Endothelial cell of umbilical vein (primary cell): ENCODE measurements at regions not wholly inside any gene's neighbourhood (a gene's known extent, or its start where the extent isn't known, plus 50 kb on each side); places are given as distances from the start of the nearest gene placed in this dataset.

Experiments
- BruUV-seq: library from RNA; stranded (reverse); fragments of 400-500 nt; replicated peaks from 2 replicates; lab custom pipeline; 2021; lab: Mats Ljungman, UMichigan
- CTCF ChIA-PET: fragments of 300-600, 350-600 bp; sonication (Branson Sonifier 250); formaldehyde crosslinking; loops from one replicate; lab custom pipeline; 2021; ENCODE audit warnings: antibody characterized with exemption, inconsistent platforms; lab: Charles Lee
- POLR2A ChIA-PET: fragments of 300-600, 350-600 bp; sonication (Branson Sonifier 250); formaldehyde crosslinking; loops from one replicate; lab custom pipeline; 2021; ENCODE audit warnings: antibody characterized with exemption, inconsistent platforms; lab: Charles Lee
- DNase-seq: peaks from one replicate; pipeline ENCODE4 v3.0.0-alpha.2; 2011; ENCODE audit warnings: low read depth, low spot score
- FAIRE-seq: peaks from 2 replicates; lab custom pipeline; 2011; peaks lifted over from hg19 to GRCh38; lab: Jason Lieb, UNC
- H2AFZ ChIP-seq: 2 replicates; pipeline ENCODE4 v1.6.0; 2012; ENCODE audit warnings: low read depth, low read length, control low read depth, inconsistent platforms
- H3K27ac ChIP-seq: 2 replicates; pipeline ENCODE4 v1.5.1; 2011; ENCODE audit warnings: low read depth, mild to moderate bottlenecking, control low read depth, low read length, moderate library complexity; ENCODE audit not compliant: insufficient read depth
- H3K27me3 ChIP-seq, 2 experiments: 2 replicates each; pipeline versions ENCODE4 v1.6.0 to v1.6.1; 2011; ENCODE audit warnings: low read length in 2 of 2, mixed read lengths in 1 of 2; ENCODE audit not compliant: control insufficient read depth in 2 of 2, insufficient read depth in 2 of 2
- H3K36me3 ChIP-seq, 2 experiments: 2 replicates in 1 of 2; 3 replicates in 1 of 2; pipeline ENCODE4 v1.5.1; 2011; ENCODE audit warnings: low read length in 2 of 2, mild to moderate bottlenecking in 1 of 2, moderate library complexity in 1 of 2; ENCODE audit not compliant: control insufficient read depth in 2 of 2, insufficient read depth in 2 of 2; ENCODE audit errors: extremely low read depth in 1 of 2
- H3K4me1 ChIP-seq: 3 replicates; pipeline ENCODE4 v1.5.1; 2011; ENCODE audit warnings: mild to moderate bottlenecking, low read length; ENCODE audit not compliant: control insufficient read depth, insufficient read depth; ENCODE audit errors: extremely low read depth
- H3K4me2 ChIP-seq: 2 replicates; pipeline ENCODE4 v1.6.1; 2011; ENCODE audit warnings: low read length, control low read depth, mixed read lengths; ENCODE audit not compliant: insufficient read depth
- H3K4me3 ChIP-seq, 3 experiments: fragments of 200-600 bp in 1 of 3; sonication (generic), shearing (Covaris generic) in 1 of 3; replicated peaks in 1 of 3; 2 replicates each; pipeline ENCODE4 v1.5.1; 2011 to 2016; ENCODE audit warnings: control low read depth in 3 of 3, low read length in 3 of 3, mild to moderate bottlenecking in 2 of 3, inconsistent platforms in 1 of 3, low read depth in 1 of 3, moderate library complexity in 1 of 3; ENCODE audit not compliant: insufficient read depth in 1 of 3
- H3K79me2 ChIP-seq: 2 replicates; pipeline ENCODE4 v1.6.0; 2012; ENCODE audit warnings: low read length, inconsistent platforms; ENCODE audit not compliant: control insufficient read depth, insufficient read depth
- H3K9ac ChIP-seq: replicated peaks from 2 replicates; pipeline ENCODE3; 2011; ENCODE audit warnings: low read length, control low read depth; ENCODE audit not compliant: insufficient read depth; ENCODE audit errors: extremely low read depth
- H3K9me1 ChIP-seq: replicated peaks from 3 replicates; pipeline ENCODE4 v1.6.0; 2011; ENCODE audit warnings: mild to moderate bottlenecking, low read length; ENCODE audit not compliant: control insufficient read depth, insufficient read depth; ENCODE audit errors: extremely low read depth
- H3K9me3 ChIP-seq: replicated peaks from 2 replicates; pipeline ENCODE4 v1.5.1; 2012; ENCODE audit warnings: low read length, inconsistent platforms; ENCODE audit not compliant: control insufficient read depth, insufficient read depth
- H4K20me1 ChIP-seq: replicated peaks from 2 replicates; pipeline ENCODE3; 2011; ENCODE audit warnings: mild to moderate bottlenecking, low read length; ENCODE audit not compliant: control insufficient read depth, insufficient read depth; ENCODE audit errors: extremely low read depth
- EZH2 ChIP-seq: IDR thresholded peaks from 2 replicates; pipeline ENCODE4 v1.6.1; 2012; ENCODE audit warnings: borderline replicate concordance, low read depth, mild to moderate bottlenecking, moderate library complexity, low read length, inconsistent platforms; ENCODE audit not compliant: severe bottlenecking
- FOS ChIP-seq: IDR thresholded peaks from 2 replicates; pipeline ENCODE4 v1.6.1; 2011; ENCODE audit warnings: mild to moderate bottlenecking, low read length, moderate library complexity, borderline replicate concordance; ENCODE audit not compliant: insufficient read depth
- GATA2 ChIP-seq: IDR thresholded peaks from 2 replicates; pipeline ENCODE4 v1.7.0; 2011; ENCODE audit warnings: low read depth, mild to moderate bottlenecking, moderate library complexity, mixed read lengths, low read length; ENCODE audit not compliant: insufficient read length, insufficient read depth
- JUN ChIP-seq: IDR thresholded peaks from 2 replicates; pipeline ENCODE4 v1.6.1; 2011; ENCODE audit warnings: borderline replicate concordance, low read depth; ENCODE audit not compliant: insufficient read length, insufficient read depth
- MYC ChIP-seq: IDR thresholded peaks from one replicate; pipeline ENCODE4 v1.6.1; 2011; ENCODE audit warnings: mild to moderate bottlenecking, low read depth, low read length
- POLR2A ChIP-seq: IDR thresholded peaks from 2 replicates; pipeline ENCODE4 v1.6.1; 2012; ENCODE audit warnings: low read depth, mild to moderate bottlenecking, control low read depth, low read length
- POLR2AphosphoS5 ChIP-seq: IDR thresholded peaks from 2 replicates; pipeline ENCODE4 v1.6.1; 2012; ENCODE audit warnings: low read depth, mild to moderate bottlenecking, control low read depth, low read length, moderate library complexity; ENCODE audit not compliant: insufficient read depth
- dilution Hi-C: fragments of 300-500 bp; cut with MboI; formaldehyde crosslinking; loops from one replicate; pipeline ENCODE4 v1.15.0; 2019; ENCODE audit warnings: low sequenced_read_pairs; ENCODE audit not compliant: extremely low pct_ligation_motif_present
- intact Hi-C: fragments of 100-400 bp; cut with micrococcal nuclease; formaldehyde crosslinking; loops from one replicate; pipeline ENCODE4 v1.10.0; 2022
- TF ChIP-seq, protein P1 (sequence below), 2 donors: IDR thresholded peaks; 1 replicate in 1 of 2; 2 replicates in 1 of 2; pipeline ENCODE4 v1.5.1; 2011; ENCODE audit warnings: low read length in 2 of 2, mild to moderate bottlenecking in 2 of 2, moderate library complexity in 2 of 2, control low read depth in 1 of 2, inconsistent platforms in 1 of 2, low read depth in 1 of 2; ENCODE audit not compliant: insufficient read depth in 1 of 2; ENCODE audit errors: extremely low read depth in 1 of 2
- TF ChIP-seq, protein P2 (sequence below): IDR thresholded peaks from 2 replicates; pipeline ENCODE4 v1.6.1; 2011; ENCODE audit not compliant: insufficient read depth, insufficient read length

GRCh38 chr12:92640691-92641090, 62.1 kb upstream of the PLEKHG7 start:
- Histone ChIP-seq H3K27me3 (no peaks in the 10 kb centered on the region), H3K27ac (no peak overlapping the region), H2AFZ (no peak overlapping the region), H3K4me1 (no peaks in the 10 kb centered on the region), H3K9me1 (no peaks in the 10 kb centered on the region), H3K9me3 (no peaks in the 10 kb centered on the region), H3K4me2 (no peak overlapping the region), H3K9ac (no peak overlapping the region), H3K36me3 (no peaks in the 10 kb centered on the region), H3K79me2 (no peaks in the 10 kb centered on the region), H3K4me3 (no peak overlapping the region), H4K20me1 (no peaks in the 10 kb centered on the region)
- BruUV-seq: no TSS peak
- no peak for DNase-seq
- ChIA-PET CTCF (no interaction called here), POLR2A (no interaction called here)
- dilution Hi-C loops: no loop called here
- no peak for FAIRE-seq
- intact Hi-C loops: loop anchor here (10.0 kb wide), 1 partner anchor 1066 kb away; no protein-coding TSS in a partner anchor
- TF ChIP-seq JUN (no peak), MYC (no peak), POLR2A (no peak), FOS (no peak), EZH2 (no peak), POLR2AphosphoS5 (no peak), GATA2 (no peak)
- TF ChIP-seq, protein P1, sequence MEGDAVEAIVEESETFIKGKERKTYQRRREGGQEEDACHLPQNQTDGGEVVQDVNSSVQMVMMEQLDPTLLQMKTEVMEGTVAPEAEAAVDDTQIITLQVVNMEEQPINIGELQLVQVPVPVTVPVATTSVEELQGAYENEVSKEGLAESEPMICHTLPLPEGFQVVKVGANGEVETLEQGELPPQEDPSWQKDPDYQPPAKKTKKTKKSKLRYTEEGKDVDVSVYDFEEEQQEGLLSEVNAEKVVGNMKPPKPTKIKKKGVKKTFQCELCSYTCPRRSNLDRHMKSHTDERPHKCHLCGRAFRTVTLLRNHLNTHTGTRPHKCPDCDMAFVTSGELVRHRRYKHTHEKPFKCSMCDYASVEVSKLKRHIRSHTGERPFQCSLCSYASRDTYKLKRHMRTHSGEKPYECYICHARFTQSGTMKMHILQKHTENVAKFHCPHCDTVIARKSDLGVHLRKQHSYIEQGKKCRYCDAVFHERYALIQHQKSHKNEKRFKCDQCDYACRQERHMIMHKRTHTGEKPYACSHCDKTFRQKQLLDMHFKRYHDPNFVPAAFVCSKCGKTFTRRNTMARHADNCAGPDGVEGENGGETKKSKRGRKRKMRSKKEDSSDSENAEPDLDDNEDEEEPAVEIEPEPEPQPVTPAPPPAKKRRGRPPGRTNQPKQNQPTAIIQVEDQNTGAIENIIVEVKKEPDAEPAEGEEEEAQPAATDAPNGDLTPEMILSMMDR (IDR thresholded peaks at IDR 0.05; ENCODE audit: extremely low read depth in 1 of 2, insufficient read depth in 1 of 2, low read depth in 1 of 2, low read length in 2 of 2): no peak
- TF ChIP-seq, protein P2, sequence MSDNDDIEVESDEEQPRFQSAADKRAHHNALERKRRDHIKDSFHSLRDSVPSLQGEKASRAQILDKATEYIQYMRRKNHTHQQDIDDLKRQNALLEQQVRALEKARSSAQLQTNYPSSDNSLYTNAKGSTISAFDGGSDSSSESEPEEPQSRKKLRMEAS: no peak
